ENCODE measurements at regions not wholly inside any gene's neighbourhood (a gene's known extent, or its start where the extent isn't known, plus 50 kb on each side); places are given as distances from the start of the nearest gene placed in this dataset.
A peak's percentile ranks its signal among the peaks of the same experiment; 100 is the strongest.
"Not testable (repeated sequence)": the region's sequence is repeated elsewhere in the genome, so short reads cannot be mapped to it uniquely, and the experiment has no call there.

DNA sequence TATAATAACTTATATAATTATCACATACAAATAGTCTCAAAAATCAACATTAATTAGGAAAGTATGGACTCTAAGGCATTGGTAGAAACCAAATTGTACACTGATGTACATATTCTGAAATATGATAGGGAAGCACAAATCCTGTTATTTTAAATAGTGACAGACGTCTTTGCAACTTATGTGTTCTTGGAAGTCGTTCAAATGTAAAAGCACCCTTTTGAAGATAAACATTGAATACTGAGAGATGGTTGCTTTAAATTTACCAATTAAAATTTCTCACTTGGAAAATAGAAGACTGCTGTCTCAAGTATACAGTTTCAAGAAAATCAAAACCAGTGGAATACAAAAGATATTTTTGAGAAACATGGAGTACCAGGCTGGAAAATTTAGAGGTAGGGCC is 457.4 kb upstream of the NUDT12 start:
- no peak for DNase-seq

DNA sequence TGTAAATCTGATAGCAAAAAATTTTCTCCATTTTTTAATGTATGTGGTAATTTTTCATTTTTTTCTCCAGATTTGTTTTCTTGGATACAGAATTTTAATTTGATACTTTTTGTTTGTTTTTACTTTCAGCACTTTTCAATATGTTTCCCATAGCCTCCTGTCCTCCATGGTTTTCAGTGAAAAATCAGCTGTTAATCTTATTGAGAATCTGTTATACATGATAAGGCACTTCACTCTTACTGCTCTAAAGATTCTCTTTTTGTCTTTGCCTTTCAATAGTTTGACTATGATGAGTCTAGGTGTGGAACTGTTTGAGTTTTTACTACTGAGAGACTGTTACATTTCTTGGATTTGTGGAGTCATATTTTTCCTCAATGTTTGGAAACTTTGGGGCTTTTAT is 455.7 kb upstream of the NUDT12 start:
- DNase-seq = no peak

DNA sequence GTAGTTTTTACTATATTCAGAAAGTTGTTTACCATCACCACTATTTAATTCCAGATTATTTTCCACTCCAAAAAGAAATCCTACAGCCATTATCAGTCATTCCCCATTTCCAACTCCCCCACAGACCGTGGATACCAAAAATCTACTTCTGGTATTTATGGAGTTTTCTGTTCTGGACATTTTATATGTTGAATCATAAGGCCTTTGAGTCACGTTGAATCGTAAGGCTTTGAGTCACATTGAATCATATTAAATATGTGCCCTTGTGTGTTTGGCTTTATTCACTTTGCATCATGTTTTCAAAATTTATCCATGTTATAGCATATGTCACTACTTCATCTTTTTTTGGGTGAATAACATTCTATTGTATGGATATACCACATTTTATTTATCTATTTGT is 454.1 kb upstream of the NUDT12 start:
- no peak for DNase-seq

DNA sequence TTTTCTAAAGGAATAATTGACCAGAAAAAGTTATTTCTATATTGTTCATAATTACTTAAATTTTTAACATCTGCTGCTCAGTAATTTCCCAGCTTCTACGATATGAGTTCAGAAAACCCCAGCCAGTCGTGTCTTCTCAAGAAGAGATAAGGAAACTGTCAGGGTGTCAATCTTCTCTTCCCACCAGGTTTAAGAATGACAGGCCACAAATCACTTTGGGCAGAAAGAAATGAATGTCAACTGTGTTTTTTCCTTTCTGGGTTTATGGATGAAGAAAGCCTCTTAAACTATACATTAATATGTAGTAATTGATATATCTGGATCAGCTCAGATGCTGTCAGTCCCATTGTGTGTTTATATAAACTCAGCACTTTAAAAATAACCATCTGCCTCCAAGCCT is 453.2 kb upstream of the NUDT12 start:
- no peak for DNase-seq

DNA sequence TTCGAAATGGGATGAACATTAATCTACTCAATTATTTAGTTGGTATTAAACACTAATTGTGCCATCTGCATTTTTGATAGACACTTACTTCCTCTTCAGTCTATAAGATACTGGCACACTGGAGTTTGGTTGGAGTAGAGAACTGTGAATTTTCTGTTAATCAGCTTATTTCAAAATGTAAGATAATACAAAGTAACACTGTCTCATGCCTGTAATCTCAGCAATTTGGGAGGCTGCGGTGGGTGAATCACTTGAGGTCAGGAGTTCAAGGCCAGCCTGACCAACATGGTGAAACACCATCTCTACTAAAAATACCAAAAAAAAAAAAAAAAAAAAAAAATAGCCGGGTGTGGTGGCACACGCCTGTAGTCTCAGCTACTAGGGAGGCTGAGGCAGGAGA is 440.2 kb upstream of the NUDT12 start:
- DNase-seq = not testable (repeated sequence)

DNA sequence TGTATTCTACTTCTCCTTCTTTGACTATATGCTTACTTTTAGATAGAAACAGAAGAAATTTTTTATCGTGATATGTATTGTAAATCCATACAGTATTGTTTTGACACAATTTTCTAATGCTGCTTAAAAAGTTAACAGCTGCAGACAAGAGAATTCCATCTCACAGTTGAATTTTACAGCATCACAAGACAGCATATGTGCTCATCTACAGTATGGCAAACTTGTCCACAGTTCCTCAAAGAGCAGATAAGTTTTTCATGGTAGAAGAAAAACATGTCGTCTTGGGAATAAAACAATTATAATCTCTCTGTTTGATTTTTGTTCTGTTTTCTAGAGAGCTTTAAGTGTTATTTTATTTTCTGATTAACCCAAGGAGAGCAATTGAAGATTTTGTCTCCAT is 438.5 kb upstream of the NUDT12 start:
- no peak for DNase-seq

DNA sequence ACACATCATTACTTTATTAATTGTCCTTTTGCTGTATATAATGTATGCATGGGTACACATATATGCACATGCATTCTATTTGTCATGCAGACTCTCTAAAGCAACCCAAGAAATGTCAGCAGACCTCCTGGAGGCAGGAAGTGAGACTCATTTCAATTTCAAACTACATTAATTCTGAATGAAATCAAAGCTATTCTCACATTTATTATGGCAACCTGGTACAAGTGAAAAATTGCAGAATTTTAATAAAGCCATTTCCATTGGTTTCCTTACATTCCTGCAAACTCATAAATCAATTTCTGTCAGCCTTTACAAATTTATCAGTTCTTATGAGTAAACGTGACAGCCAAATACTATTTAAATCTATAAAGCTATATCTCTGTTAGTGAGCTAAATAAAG is 430.4 kb upstream of the NUDT12 start:
- DNase-seq = no peak

DNA sequence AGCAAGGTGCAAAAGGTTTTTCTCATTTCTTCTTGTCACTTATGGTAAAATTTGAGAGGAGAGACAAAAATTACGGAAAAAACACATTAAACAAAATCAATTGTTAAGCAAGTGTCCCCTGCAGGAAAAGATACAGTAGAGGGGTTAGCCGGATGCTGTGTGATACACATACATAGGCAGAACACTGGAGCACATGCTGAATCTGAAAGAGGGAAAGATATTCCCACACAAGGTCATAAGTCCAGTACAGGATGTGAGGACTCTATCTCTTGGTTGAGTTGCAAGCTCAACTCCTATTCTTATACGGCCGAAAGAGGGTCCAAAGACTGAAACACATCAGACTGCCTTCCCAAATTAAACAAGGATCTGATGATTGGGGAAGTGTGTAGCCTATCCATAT is 427.5 kb upstream of the NUDT12 start:
- DNase-seq = no peak

DNA sequence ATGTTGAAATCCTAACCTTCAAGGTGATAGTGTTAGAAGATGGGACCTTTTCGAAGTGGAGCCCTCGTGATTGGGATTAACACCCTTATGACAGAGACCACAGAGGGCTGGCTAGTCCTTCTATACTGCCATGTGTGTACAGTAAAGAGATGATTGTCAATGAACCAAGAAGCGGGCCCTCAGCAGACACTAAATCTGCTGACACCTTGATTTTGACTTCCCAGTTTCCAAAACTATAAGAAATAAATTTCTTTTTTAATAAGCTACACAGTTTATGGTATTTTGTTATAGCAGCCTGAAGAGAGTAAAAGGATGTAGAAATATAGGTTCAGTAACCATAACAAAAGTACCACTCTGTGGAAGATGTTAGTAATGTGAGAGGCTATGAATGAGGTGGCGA is 419.0 kb upstream of the NUDT12 start:
- DNase-seq = no peak

DNA sequence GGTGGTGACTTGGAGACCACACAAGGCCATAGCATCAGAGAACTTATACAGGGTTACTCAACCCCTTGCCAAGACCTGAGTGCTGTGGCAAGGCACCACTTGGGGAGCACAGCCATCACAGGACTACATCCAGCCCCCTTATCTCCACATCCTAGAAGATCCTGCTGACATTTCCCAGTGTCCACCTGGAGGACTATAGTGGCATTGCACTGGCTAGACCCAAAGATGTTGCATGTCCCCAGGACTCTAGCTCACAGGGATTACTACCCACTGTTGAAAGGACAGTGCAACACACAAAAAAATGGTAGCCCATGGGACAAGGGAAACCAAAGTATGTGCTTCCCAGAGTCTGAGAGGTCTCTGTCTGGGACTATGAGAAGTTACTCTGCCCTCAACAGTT is 411.1 kb upstream of the NUDT12 start:
- no peak for DNase-seq

DNA sequence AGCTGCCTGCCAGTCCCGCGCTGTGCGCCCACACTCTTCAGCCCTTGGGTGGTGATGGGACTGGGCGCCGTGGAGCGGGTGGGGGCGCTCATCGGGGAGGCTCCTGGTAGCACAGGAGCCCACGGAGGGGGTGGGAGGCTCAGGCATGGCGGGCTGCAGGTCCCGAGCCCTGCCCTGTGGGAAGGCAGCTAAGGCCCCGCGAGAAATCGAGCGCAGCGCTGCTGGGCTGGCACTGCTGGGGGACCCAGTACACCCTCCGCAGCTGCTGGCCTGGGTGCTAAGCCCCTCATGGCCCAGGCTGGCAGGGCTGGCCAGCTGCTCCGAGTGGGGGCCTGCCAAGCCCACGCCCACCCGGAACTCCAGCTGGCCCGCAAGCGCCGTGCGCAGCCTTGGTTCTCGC is 403.7 kb upstream of the NUDT12 start:
- not testable (repeated sequence) for DNase-seq

DNA sequence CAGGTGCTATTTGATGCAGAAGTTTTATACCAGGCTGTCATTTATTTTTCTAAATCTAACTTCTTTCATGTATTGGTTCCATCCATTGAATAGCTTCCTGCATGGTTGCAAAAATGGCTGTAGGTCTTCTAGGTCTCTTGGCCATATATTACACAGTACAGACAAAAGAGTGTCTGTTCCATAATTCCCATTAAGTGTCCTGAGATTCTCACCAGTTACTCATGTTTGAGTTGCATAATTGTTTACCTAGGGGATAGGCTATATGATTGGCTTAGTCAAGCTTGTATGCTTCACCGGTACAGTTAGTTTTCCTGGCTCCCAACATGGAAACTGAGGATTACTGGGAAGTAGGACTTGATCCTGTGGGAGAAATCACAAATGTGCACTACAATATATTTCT is 399.4 kb upstream of the NUDT12 start:
- no peak for DNase-seq

DNA sequence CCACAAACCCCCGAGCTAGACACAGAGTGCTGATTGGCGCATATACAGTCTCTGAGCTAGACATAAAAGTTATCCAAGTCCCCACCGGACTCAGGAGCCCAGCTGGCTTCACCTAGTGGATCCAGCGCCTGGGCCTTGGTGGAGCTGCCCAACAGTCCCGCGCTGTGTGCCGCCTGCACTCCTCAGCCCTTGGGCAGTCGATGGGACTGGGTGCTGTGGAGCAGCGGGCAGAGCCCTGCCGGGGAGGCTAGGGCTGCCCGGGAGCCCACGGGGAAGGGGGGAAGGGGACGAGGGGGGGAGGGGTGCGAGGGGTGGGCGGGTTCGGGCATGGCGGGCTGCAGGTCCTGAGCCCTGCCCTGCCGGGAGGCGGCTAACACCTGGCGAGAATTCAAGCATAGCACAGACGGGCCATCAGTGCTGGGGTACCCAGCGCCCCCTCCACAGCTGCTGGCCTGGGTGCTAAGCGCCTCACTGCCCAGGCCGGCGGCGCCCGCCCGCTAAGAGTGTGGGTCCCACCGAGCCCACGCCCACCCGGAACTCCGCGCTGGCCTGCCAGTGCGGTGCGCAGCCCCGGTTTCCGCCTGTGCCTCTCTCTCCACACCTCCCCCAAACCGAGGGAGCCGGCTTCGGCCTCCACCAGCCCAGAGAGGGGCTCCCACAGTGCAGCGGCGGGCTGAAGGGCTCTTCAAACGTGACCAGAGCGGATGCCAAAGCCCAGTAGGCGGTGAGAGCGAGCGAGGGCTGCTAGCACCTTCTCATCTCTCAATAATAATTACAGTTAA is 391.2 kb upstream of the NUDT12 start:
- no peak for DNase-seq

DNA sequence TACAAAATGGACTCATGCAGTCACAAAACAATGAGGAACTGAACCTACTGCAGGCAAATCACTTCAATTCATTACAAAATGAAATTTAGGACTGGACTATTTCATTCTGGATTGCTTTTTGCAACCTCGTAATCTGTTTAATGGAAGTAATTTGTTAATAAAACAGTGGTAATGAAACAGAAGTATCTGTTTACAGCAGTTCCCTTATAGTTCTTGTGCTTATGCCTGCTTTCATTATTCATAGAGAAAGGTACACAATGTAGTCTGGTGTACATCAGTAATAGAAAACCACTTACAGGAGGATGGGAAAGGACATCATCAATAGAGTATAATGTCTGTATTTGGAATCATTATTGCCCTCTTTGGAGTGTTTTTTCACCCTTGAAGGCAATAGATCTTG is 389.2 kb upstream of the NUDT12 start:
- DNase-seq = no peak

DNA sequence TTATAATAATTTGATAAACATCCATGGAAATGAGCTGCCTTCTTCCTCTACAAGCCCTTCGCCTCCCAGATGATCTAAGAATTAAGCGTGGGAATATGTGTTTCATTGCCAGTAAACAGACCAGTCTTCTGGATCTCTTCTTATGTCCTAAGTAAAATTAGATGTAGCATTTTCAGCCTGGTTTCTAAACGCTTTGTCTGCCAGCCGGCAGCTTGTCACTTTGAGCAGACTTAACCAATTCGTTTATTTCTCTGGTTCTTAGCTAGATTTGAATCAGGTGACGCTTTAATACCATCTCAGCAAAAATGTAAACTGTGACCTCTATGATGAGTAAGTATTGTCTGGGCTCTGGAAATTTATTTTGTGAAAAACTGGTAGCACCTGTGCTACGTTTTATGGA is 380.6 kb upstream of the NUDT12 start:
- no peak for DNase-seq

DNA sequence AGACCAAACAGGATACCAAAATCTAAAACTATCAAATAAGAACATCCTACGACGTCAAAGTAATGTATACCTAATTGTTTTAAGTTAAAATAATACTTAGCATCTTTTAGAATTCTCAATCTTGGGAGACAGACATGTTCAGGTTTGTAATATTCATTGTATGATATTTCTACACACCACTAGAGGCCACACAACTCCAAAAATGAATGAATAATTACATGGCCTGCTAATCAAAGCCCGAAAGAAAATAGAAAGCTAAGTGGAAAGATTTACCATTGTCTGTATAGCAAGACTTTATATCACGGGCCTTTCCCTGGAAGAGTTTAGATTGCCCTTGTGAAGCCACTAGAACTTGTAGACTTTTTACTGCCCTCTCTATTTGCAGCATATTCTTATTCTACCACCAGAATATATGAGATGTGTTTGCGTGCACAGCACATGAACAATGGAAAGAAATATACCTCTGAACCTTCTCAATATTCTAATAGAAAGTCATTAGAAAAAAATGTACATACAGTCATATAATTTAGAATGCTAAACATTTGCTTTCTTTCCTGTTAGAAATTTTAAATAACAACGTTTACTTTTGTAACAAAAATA is 380.1 kb upstream of the NUDT12 start:
- peak; percentile 35 for DNase-seq

DNA sequence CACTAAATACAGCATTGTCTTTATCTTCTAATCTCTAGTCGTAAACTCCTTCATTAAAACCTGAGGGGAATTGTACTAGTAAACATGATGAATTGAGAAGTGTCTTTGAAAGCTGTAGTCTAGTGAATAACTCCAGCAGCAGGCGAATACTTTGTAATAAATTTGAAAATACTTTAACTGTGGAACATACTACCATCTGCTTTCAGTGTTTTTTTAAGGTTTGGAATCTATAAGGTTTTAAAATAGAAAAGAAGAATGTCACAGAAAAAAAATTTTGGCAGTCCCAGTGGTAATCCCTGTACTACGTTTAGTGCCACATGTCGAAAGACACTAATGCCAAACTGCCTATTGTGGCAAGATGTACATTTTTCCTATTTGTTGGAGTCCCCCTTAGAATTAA is 379.0 kb upstream of the NUDT12 start:
- no peak for DNase-seq

DNA sequence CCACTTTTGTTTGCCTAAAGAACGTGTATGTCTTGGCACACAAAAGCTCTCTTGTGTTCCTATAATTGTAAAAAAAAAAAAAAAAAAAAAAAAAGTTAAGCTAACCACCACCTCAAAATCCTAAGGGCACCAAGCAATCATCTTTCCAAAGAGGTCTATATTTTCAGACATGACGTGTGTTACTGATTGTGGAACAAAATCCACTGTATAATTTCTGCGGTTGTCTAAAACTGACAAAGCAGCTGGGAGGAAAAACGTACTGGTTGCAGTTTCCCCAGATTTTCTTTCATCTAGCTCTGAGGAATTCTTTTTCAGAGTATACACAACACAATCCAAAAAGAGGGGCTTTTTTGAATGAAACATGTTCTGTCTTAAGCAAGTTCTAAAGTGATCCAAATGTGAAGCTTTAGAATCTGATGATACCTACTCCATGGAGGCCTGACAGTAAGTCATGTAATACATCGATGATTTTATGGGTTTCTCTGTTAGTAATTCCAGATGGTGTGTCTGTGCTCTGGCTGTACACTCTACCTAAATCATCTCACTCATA is 375.6 kb upstream of the NUDT12 start:
- DNase-seq = peak; percentile 25

DNA sequence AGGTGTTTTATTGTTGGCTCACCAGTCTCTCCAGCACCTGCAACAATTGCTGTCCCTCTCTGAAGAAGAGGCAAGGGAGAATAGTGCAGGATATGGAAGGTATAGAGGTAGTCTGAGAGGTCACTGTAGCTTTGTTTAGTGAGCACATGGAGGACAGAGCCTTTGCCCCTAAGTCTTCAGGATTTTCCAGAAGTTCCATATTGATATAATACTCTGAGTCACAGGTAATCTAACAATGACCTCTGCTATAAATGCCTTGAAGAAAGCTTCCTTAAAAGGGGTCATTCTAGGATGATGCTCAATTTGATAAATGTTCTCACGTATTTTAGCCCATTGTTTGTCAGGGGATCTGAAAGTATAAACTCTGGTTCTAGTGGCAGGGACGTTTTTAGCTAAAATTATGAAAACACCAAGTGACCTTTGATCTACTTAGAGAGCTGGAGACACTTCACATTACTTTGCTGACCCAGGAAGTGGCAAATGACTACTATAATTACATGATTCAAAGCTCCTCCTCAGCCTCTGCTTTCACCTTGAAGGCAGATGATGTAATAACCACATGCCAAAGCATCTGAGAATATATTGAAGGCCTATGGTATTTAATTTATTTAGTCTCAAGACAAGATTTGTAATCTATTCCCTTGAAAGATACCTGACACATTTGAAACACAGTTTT is 366.9 kb upstream of the NUDT12 start:
- DNase-seq = no peak

DNA sequence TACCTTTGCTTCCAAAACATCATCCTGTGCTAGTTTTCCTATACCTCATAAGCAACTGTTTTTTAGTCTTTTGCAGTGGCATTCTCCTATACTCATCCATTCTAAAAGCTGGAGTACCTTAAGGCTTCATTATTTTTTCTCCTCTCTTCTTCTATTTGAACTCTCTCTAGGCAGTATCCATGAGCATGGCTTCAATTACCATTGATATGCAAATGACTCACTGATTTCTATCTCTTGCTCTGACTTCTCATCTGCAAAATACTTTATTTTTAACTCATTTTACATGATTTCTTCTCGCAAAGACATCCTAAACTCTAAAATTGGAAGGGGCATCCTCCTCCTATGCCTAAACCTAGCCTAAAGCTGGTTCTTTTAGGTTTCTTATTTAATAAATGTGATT is 365.1 kb upstream of the NUDT12 start:
- no peak for DNase-seq

DNA sequence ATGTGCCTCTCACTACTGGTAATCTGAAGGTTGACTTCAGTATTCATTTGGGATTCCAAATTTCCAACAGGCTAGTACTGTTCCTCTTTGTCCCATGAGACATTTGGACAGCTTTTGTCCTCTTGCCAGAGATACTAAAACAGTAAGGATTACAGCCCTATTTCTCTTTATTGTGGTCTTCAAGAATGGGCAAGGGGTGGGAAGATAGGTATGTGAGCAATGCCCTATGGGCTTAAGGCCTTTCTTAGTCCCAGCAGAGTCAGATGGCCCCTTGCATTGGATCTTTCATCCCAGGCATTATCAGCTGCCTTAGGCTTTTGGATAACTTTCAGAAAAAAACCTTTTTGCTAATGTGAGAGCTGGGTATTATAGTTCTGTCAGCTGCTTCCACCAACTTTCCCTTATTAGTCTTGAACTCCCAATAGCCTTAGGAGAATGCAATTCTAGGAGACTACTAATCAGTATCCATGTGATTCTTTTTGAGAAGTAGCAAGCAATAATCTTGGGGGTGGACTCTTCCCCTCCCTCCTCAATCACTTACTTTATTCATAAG is 361.1 kb upstream of the NUDT12 start:
- DNase-seq = no peak

DNA sequence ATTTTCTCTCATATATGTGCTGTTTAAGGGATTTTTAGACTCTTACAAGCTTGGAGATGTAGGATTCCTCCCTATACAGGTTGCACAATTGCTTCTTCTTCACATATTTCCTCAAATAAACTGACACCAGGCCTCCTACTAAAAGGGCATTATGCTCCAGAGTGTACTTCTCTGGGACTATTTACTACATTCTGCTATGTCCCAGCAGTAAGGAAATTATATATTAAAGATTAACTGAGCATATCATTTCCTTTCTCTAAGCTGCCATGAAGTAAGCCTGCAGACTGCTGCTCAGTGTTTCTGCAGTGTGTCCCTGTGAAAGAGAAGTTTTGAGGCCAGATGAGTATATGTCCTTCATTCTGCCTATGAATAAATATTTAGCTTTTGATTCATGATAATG is 356.9 kb upstream of the NUDT12 start:
- no peak for DNase-seq

DNA sequence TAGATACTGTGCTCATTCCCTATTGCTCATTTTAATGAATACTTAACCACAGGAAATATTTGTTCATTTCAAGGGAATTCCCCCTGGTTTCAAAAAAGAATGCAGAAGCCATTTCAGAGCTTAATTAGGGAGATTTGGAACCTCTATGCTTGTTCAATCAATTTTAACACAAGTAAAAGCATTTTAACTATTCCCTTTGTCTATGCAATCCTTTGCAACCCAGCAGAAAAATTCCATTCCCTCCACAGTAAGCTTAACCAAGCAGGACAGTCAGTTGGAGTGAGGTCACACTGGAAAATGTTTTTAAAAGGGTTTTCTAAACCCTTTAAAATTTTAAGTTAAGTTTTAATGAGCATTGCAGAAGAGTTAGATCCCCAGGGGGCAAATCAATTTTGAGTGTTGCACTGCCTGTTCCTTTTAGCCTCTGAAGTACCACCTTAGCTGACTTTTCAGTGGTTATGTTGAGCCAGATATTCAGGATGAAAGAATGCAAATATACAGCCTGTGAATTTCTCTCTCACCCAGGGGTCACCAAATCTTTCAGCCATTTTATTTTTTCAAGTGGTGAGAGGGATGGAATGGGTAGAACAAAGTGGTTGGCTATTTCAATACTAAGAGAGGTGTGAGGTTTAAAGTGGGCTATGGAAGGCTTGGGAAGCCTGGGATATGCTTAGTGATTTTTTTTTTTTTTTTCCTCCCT is 356.2 kb upstream of the NUDT12 start:
- DNase-seq = peak; percentile 68

Measured in eye (tissue), 1 donor.